Choroid plexus epithelial cell (primary cell): ENCODE measurements at regions not wholly inside any gene's neighbourhood (a gene's known extent, or its start where the extent isn't known, plus 50 kb on each side); places are given as distances from the start of the nearest gene placed in this dataset.

ENCODE experiments used
- DNase-seq: peaks from one replicate; pipeline ENCODE4 v3.0.0-alpha.2; 2010; ENCODE audit warnings: low read depth
- H3K4me3 ChIP-seq: 2 replicates; pipeline ENCODE4 v1.5.1; 2011; ENCODE audit warnings: low read depth, mild to moderate bottlenecking, control low read depth, low read length, moderate library complexity
- CTCF ChIP-seq: conservative IDR thresholded peaks from 2 replicates; pipeline ENCODE4 v1.5.1; 2011; ENCODE audit warnings: low read depth, mild to moderate bottlenecking, control low read depth, inconsistent platforms, low read length, moderate library complexity

- no peak for TF ChIP-seq CTCF
- no peak for DNase-seq
- no peak overlapping the region for H3K4me3 ChIP-seq
Observed at GRCh38 chr5:157959370-157959769, 100.4 kb upstream of the CLINT1 start.

- DNase-seq = no peak
- no peak for TF ChIP-seq CTCF
Observed at GRCh38 chr5:157956271-157956885, 97.4 kb upstream of the CLINT1 start.

DNA sequence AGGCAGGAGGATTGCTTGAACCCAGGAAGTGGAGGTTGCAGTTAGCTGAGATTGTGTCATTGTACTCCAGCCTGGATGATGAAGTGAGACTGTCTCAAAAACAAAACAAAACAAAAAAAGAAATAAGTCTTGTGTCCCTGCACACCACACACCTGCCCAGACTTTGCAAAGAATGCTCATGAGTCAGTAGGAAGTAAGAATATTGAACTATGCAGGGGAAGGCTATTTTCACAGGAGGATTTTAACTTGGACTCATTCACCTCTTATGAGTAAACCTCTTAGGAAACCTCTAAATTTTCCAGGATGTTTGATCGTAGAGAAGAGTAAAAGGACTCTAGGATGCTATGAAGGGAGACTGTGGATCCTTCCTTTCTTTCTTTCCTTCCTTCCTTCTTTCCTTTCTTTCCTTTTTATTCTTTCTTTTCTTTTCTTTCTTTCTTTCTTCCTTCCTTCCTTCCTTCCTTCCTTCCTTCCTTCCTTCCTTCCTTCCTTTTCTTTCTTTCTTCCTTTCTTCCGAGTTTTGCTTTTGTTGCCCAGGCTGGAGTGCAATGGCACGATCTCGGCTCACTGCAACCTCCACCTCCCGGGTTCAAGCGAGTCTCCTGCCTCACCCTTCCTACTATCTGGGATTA lies 96.7 kb upstream of the CLINT1 start:
- no peak for DNase-seq
- no peak overlapping the region for H3K4me3 ChIP-seq
- no peak for TF ChIP-seq CTCF

More at GRCh38 chr5:157956271-157956885, 97.4 kb upstream of the CLINT1 start:
- no peak overlapping the region for H3K4me3 ChIP-seq

- DNase-seq = no peak
- no peak for TF ChIP-seq CTCF
- H3K4me3 ChIP-seq = no peak overlapping the region
Observed at GRCh38 chr5:157952374-157952685, 93.4 kb upstream of the CLINT1 start.

DNA sequence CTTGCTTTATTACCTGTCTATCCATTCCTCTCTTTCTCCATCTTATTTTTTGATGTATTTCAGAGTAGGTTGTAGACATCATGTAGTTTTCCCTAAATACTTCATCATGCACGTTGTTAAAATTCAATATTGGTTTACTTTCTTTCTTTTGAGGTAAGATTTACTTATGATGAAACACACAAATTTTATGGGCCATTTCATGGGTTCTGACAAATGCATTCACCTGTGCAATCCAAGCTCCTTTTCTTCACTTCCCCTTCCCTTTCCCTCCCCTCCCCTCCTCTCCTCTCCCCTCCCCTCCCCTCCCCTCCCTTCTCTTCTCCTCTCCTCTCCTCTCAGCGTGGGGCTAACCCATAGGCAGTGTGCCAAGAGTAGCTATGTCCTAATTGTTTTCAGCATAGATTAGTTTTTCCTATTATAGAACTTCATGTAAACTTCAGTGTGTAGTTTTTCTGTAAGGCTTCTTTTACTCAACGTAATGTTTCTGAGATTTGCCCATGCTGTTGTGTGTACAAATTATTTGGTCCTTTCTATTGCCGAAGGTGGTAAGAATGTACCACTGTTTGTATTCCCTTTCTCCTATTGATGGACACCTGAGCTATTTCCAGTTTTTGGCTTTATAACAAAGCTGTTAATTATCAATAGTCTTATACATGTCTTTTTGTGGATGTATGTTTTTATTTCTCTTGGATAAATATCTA lies 92.9 kb upstream of the CLINT1 start:
- no peak overlapping the region for H3K4me3 ChIP-seq
- peak; percentile 50 for DNase-seq
- TF ChIP-seq CTCF = no peak

- DNase-seq = no peak
- no peak for TF ChIP-seq CTCF
- H3K4me3 ChIP-seq = no peak overlapping the region
Observed at GRCh38 chr5:157949520-157949919, 90.6 kb upstream of the CLINT1 start.
